Suprapubic skin (tissue), 4 donors: ENCODE measurements at regions not wholly inside any gene's neighbourhood (a gene's known extent, or its start where the extent isn't known, plus 50 kb on each side); places are given as distances from the start of the nearest gene placed in this dataset.

ENCODE experiments used
- DNase-seq, 2 donors: peaks; one replicate each; pipeline ENCODE4 v3.0.0-alpha.2; 2019; ENCODE audit warnings: low spot score in 2 of 2
- H3K27ac ChIP-seq: fragments of 200-600 bp; sonication (generic); one replicate; pipeline ENCODE4 v1.5.1; 2019
- H3K27me3 ChIP-seq: fragments of 200-600 bp; sonication (generic); one replicate; pipeline ENCODE4 v1.5.1; 2019
- H3K36me3 ChIP-seq: fragments of 200-600 bp; sonication (generic); one replicate; pipeline ENCODE4 v1.5.1; 2019
- H3K4me1 ChIP-seq: fragments of 200-600 bp; sonication (generic); one replicate; pipeline ENCODE4 v1.5.1; 2019
- H3K4me3 ChIP-seq: fragments of 200-600 bp; sonication (generic); one replicate; pipeline ENCODE4 v1.5.1; 2019; ENCODE audit warnings: mild to moderate bottlenecking
- H3K9me3 ChIP-seq: fragments of 200-600 bp; sonication (generic); one replicate; pipeline ENCODE4 v1.5.1; 2019
- EP300 ChIP-seq: sonication (generic); formaldehyde crosslinking; IDR thresholded peaks from one replicate; pipeline ENCODE4 v1.6.1; 2017; ENCODE audit warnings: antibody characterized with exemption
- POLR2A ChIP-seq, 2 donors: fragments of 450-650 bp; IDR thresholded peaks; one replicate each; pipeline ENCODE4 v1.6.1; 2017; ENCODE audit warnings: antibody characterized with exemption in 2 of 2, mild to moderate bottlenecking in 2 of 2, moderate library complexity in 2 of 2
- POLR2AphosphoS5 ChIP-seq, 3 donors: sonication (generic); formaldehyde crosslinking; IDR thresholded peaks; one replicate each; pipeline ENCODE4 v1.6.1; 2017; ENCODE audit warnings: antibody characterized with exemption in 3 of 3
- WGBS: methylation state at CpG from one replicate; pipeline ENCODE4 v1.1.5; 2018; 5-methylcytosine and 5-hydroxymethylcytosine counted together
- TF ChIP-seq, protein P1 (sequence below), 2 donors: fragments of 200-600 bp in 1 of 2; fragments of 450-650 bp in 1 of 2; sonication (generic) in 1 of 2; IDR thresholded peaks; one replicate each; pipeline ENCODE4 v1.5.1; 2016 to 2019; ENCODE audit warnings: antibody characterized with exemption in 2 of 2, mild to moderate bottlenecking in 1 of 2, moderate library complexity in 1 of 2

DNA sequence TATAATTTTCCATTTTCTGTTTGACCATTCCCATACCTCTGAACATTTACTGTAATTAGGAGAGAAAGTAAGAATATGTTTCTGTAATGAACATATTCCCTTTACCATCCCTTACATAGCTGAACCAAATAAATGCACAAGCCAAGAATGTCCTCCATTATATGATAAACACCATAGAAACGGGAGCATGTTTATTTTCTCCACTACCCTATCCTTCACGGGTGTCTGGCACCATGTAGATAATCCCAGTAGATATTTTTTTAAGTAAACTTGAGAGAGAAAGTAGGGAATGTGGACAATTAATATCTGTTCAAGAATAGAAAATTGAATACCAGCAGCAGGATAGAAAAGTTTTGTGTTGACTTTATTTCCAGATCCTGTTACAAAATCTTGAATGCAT is 928.4 kb downstream of the EFNB2 start:
- WGBS = 66% methylated on average over 2 of the region's 2 CpGs
- Histone ChIP-seq H3K27ac (no peak overlapping the region), H3K9me3 (no peaks in the 10 kb centered on the region), H3K27me3 (no peaks in the 10 kb centered on the region), H3K36me3 (no peaks in the 10 kb centered on the region), H3K4me1 (no peaks in the 10 kb centered on the region), H3K4me3 (no peak overlapping the region)
- DNase-seq = no peak
- no peak for TF ChIP-seq POLR2AphosphoS5 (IDR thresholded peaks at IDR 0.05)
- no peak for TF ChIP-seq EP300
- TF ChIP-seq POLR2A (IDR thresholded peaks at IDR 0.05) = no peak
- TF ChIP-seq, protein P1, sequence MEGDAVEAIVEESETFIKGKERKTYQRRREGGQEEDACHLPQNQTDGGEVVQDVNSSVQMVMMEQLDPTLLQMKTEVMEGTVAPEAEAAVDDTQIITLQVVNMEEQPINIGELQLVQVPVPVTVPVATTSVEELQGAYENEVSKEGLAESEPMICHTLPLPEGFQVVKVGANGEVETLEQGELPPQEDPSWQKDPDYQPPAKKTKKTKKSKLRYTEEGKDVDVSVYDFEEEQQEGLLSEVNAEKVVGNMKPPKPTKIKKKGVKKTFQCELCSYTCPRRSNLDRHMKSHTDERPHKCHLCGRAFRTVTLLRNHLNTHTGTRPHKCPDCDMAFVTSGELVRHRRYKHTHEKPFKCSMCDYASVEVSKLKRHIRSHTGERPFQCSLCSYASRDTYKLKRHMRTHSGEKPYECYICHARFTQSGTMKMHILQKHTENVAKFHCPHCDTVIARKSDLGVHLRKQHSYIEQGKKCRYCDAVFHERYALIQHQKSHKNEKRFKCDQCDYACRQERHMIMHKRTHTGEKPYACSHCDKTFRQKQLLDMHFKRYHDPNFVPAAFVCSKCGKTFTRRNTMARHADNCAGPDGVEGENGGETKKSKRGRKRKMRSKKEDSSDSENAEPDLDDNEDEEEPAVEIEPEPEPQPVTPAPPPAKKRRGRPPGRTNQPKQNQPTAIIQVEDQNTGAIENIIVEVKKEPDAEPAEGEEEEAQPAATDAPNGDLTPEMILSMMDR (IDR thresholded peaks at IDR 0.05) = no peak

GRCh38 chr13:105602956-105603670 is 932.3 kb downstream of the EFNB2 start:
- H3K27ac ChIP-seq = no peak overlapping the region
- 49% methylated on average over 8 of the region's 8 CpGs for WGBS
- no peaks in the 10 kb centered on the region for H3K36me3 ChIP-seq
- H3K4me3 ChIP-seq = no peak overlapping the region
- DNase-seq = no peak
- no peaks in the 10 kb centered on the region for H3K4me1 ChIP-seq
- H3K27me3 ChIP-seq = no peaks in the 10 kb centered on the region
- no peaks in the 10 kb centered on the region for H3K9me3 ChIP-seq
- TF ChIP-seq, protein P1 (IDR thresholded peaks at IDR 0.05) = no peak

GRCh38 chr13:105599477-105600037 is 935.9 kb downstream of the EFNB2 start:
- Histone ChIP-seq H3K4me1 (no peaks in the 10 kb centered on the region), H3K27ac (no peak overlapping the region), H3K9me3 (no peaks in the 10 kb centered on the region), H3K27me3 (no peaks in the 10 kb centered on the region), H3K36me3 (no peaks in the 10 kb centered on the region), H3K4me3 (no peak overlapping the region)
- TF ChIP-seq, protein P1 (IDR thresholded peaks at IDR 0.05) = no peak
- TF ChIP-seq POLR2AphosphoS5 (IDR thresholded peaks at IDR 0.05) = no peak
- TF ChIP-seq POLR2A (IDR thresholded peaks at IDR 0.05) = no peak
- no peak for TF ChIP-seq EP300
- no peak for DNase-seq
- 51% methylated on average over 6 of the region's 6 CpGs for WGBS

GRCh38 chr13:105598529-105598928 is 936.9 kb downstream of the EFNB2 start:
- TF ChIP-seq POLR2AphosphoS5 (IDR thresholded peaks at IDR 0.05) (no peak), POLR2A (IDR thresholded peaks at IDR 0.05) (no peak), EP300 (no peak)
- TF ChIP-seq, protein P1 (IDR thresholded peaks at IDR 0.05) = no peak
- no peaks in the 10 kb centered on the region for H3K36me3 ChIP-seq
- DNase-seq = no peak
- no peak overlapping the region for H3K27ac ChIP-seq
- H3K4me1 ChIP-seq = no peaks in the 10 kb centered on the region
- H3K9me3 ChIP-seq = no peaks in the 10 kb centered on the region
- H3K4me3 ChIP-seq = no peak overlapping the region
- WGBS = 88% methylated on average over 2 of the region's 2 CpGs
- no peaks in the 10 kb centered on the region for H3K27me3 ChIP-seq

GRCh38 chr13:105597573-105597972 is 937.9 kb downstream of the EFNB2 start:
- TF ChIP-seq, protein P1 (IDR thresholded peaks at IDR 0.05) = no peak
- TF ChIP-seq POLR2A (IDR thresholded peaks at IDR 0.05) (no peak), EP300 (no peak), POLR2AphosphoS5 (IDR thresholded peaks at IDR 0.05) (no peak)
- Histone ChIP-seq H3K27ac (no peak overlapping the region), H3K4me1 (no peaks in the 10 kb centered on the region), H3K27me3 (no peaks in the 10 kb centered on the region), H3K9me3 (no peaks in the 10 kb centered on the region), H3K4me3 (no peak overlapping the region), H3K36me3 (no peaks in the 10 kb centered on the region)
- 100% methylated on average over 1 of the region's 6 CpGs for WGBS
- DNase-seq = no peak
